NCI-H2196 treated with DMSO at 0.1 percent for 48 hours (cell line): ENCODE measurements at regions not wholly inside any gene's neighbourhood (a gene's known extent, or its start where the extent isn't known, plus 50 kb on each side); places are given as distances from the start of the nearest gene placed in this dataset.

Source experiments
- DNase-seq: peaks from one replicate; lab custom pipeline; 2025; ENCODE audit not compliant: unreplicated experiment; lab: John Stamatoyannopoulos, UW

GRCh38 chr13:109533350-109533749, 253.0 kb downstream of the IRS2 start:
- DNase-seq, result no peak

- no peak for DNase-seq
Observed at GRCh38 chr13:109529964-109530363, 256.4 kb downstream of the IRS2 start.

- DNase-seq, result no peak
Observed at GRCh38 chr13:109521719-109522118, 264.7 kb downstream of the IRS2 start.

- DNase-seq, result no peak
Observed at GRCh38 chr13:109517517-109517916, 268.9 kb downstream of the IRS2 start.

- no peak for DNase-seq
Observed at GRCh38 chr13:109516186-109516585, 270.2 kb downstream of the IRS2 start.

GRCh38 chr13:109510013-109510412, 276.4 kb downstream of the IRS2 start:
- DNase-seq, result no peak

- no peak for DNase-seq
Observed at GRCh38 chr13:109509154-109509900, 277.1 kb downstream of the IRS2 start.

- DNase-seq, result no peak
Observed at GRCh38 chr13:109500146-109500773, 286.1 kb downstream of the IRS2 start.

- no peak for DNase-seq
Observed at GRCh38 chr13:109497917-109498316, 288.5 kb downstream of the IRS2 start.

- no peak for DNase-seq
Observed at GRCh38 chr13:109496216-109496615, 290.2 kb downstream of the IRS2 start.

- no peak for DNase-seq
Observed at GRCh38 chr13:109494925-109495369, 291.4 kb downstream of the IRS2 start.

- DNase-seq, result no peak
Observed at GRCh38 chr13:109485136-109485794, 301.1 kb downstream of the IRS2 start.

GRCh38 chr13:109483284-109483683, 303.1 kb downstream of the IRS2 start:
- DNase-seq, result no peak

GRCh38 chr13:109481040-109481439, 305.3 kb downstream of the IRS2 start:
- no peak for DNase-seq

- no peak for DNase-seq
Observed at GRCh38 chr13:109480011-109480955, 306.1 kb downstream of the IRS2 start.

- DNase-seq, result no peak
Observed at GRCh38 chr13:109479534-109479933, 306.8 kb downstream of the IRS2 start.

GRCh38 chr13:109476001-109476400, 310.4 kb downstream of the IRS2 start:
- no peak for DNase-seq

GRCh38 chr13:109468123-109468522, 318.3 kb downstream of the IRS2 start:
- DNase-seq, result no peak

GRCh38 chr13:109465148-109465547, 321.2 kb downstream of the IRS2 start:
- DNase-seq, result no peak

GRCh38 chr13:109454167-109454917, 332.0 kb downstream of the IRS2 start:
- no peak for DNase-seq
